GM23248 (cell line): ENCODE measurements at regions not wholly inside any gene's neighbourhood (a gene's known extent, or its start where the extent isn't known, plus 50 kb on each side); places are given as distances from the start of the nearest gene placed in this dataset.

Experiments
- EZH2 ChIP-seq: fragments of 200-600 bp; sonication (generic); IDR thresholded peaks from 2 replicates; pipeline ENCODE4 v1.6.1; 2018; ENCODE audit warnings: antibody characterized with exemption, mild to moderate bottlenecking; ENCODE audit not compliant: insufficient read depth, poor library complexity, severe bottlenecking
- EZH2phosphoT487 ChIP-seq: fragments of 200-600 bp; sonication (generic); IDR thresholded peaks from 2 replicates; pipeline ENCODE4 v1.6.1; 2018; ENCODE audit warnings: antibody characterized with exemption, moderate library complexity, mild to moderate bottlenecking, low read depth; ENCODE audit not compliant: insufficient read depth

GRCh38 chr20:60253471-60253870 lies 295.2 kb downstream of the CDH26 start:
- TF ChIP-seq EZH2phosphoT487 (no peak), EZH2 (no peak)
